PFSK-1 (cell line): ENCODE measurements at regions not wholly inside any gene's neighbourhood (a gene's known extent, or its start where the extent isn't known, plus 50 kb on each side); places are given as distances from the start of the nearest gene placed in this dataset.

Source experiments
- FOXP2 ChIP-seq: optimal IDR thresholded peaks from 2 replicates; pipeline ENCODE3; 2011; ENCODE audit warnings: borderline replicate concordance, control low read depth, inconsistent platforms; ENCODE audit not compliant: insufficient read depth; ENCODE audit errors: extremely low read length, extremely low read depth
- POLR2AphosphoS5 ChIP-seq: IDR thresholded peaks from 2 replicates; pipeline ENCODE4 v1.6.1; 2012; ENCODE audit warnings: low read depth, mild to moderate bottlenecking, control low read depth, low read length, moderate library complexity
- REST ChIP-seq, 2 experiments: IDR thresholded peaks; 2 replicates each; pipeline versions ENCODE4 v1.6.1 to v1.8.0; 2011 to 2012; ENCODE audit warnings: low read depth in 2 of 2, low read length in 2 of 2, control low read depth in 1 of 2, inconsistent platforms in 1 of 2, mild to moderate bottlenecking in 1 of 2, moderate library complexity in 1 of 2; ENCODE audit not compliant: insufficient read depth in 1 of 2
- SIN3A ChIP-seq: IDR thresholded peaks from 2 replicates; pipeline ENCODE4 v1.6.1; 2012; ENCODE audit warnings: mild to moderate bottlenecking, low read length, moderate library complexity, borderline replicate concordance; ENCODE audit not compliant: insufficient read depth
- TAF1 ChIP-seq: IDR thresholded peaks from 2 replicates; pipeline ENCODE4 v1.6.1; 2012; ENCODE audit warnings: low read length, control low read depth, borderline replicate concordance; ENCODE audit not compliant: insufficient read depth

- TF ChIP-seq SIN3A, result no peak
These were observed 750.3 kb upstream of the KCND2 start for GRCh38 chr7:119522698-119523097.

- no peak for TF ChIP-seq FOXP2
- TF ChIP-seq SIN3A, result no peak
- no peak for TF ChIP-seq POLR2AphosphoS5
These were observed 727.9 kb upstream of the KCND2 start for GRCh38 chr7:119545118-119545517.

- TF ChIP-seq SIN3A (no peak), TAF1 (no peak), FOXP2 (no peak), REST (IDR thresholded peaks at IDR 0.05; ENCODE audit: insufficient read depth in 1 of 2, low read depth in 2 of 2, low read length in 2 of 2) (no peak), POLR2AphosphoS5 (no peak)
These were observed 717.2 kb upstream of the KCND2 start for GRCh38 chr7:119555788-119556187.

- no peak for TF ChIP-seq SIN3A
- no peak for TF ChIP-seq POLR2AphosphoS5
These were observed 716.5 kb upstream of the KCND2 start for GRCh38 chr7:119556436-119556835.

- no peak for TF ChIP-seq REST (IDR thresholded peaks at IDR 0.05; ENCODE audit: insufficient read depth in 1 of 2, low read depth in 2 of 2, low read length in 2 of 2)
These were observed 711.2 kb upstream of the KCND2 start for GRCh38 chr7:119561751-119562150.

- TF ChIP-seq POLR2AphosphoS5 (no peak), REST (IDR thresholded peaks at IDR 0.05; ENCODE audit: insufficient read depth in 1 of 2, low read depth in 2 of 2, low read length in 2 of 2) (no peak), SIN3A (no peak), FOXP2 (no peak), TAF1 (no peak)
These were observed 710.1 kb upstream of the KCND2 start for GRCh38 chr7:119562839-119563238.

GRCh38 chr7:119571666-119572065 lies 701.3 kb upstream of the KCND2 start:
- no peak for TF ChIP-seq TAF1
- no peak for TF ChIP-seq POLR2AphosphoS5
- no peak for TF ChIP-seq REST (IDR thresholded peaks at IDR 0.05; ENCODE audit: insufficient read depth in 1 of 2, low read depth in 2 of 2, low read length in 2 of 2)
- no peak for TF ChIP-seq SIN3A
- no peak for TF ChIP-seq FOXP2
